Heart right ventricle (tissue), 16 donors: ENCODE measurements at regions not wholly inside any gene's neighbourhood (a gene's known extent, or its start where the extent isn't known, plus 50 kb on each side); places are given as distances from the start of the nearest gene placed in this dataset.

ENCODE experiments used
- ATAC-seq, 8 donors: fragments of 200-7000 bp; cut with Tn5 transposase; one replicate each; pipeline ENCODE4 v1.9.1; 2020; ENCODE audit warnings: mild to moderate bottlenecking in 8 of 8, moderate library complexity in 8 of 8, moderate number of reproducible peaks in 1 of 8
- DNase-seq, 2 donors: peaks; one replicate each; pipeline ENCODE4 v3.0.0-alpha.2; 2020
- H3K27ac ChIP-seq, 10 donors: fragments of 200-600 bp; sonication (generic) in 2 of 10; one replicate each; pipeline versions ENCODE4 v1.5.0 to v1.8.0; 2020 to 2022; ENCODE audit warnings: mild to moderate bottlenecking in 3 of 10
- H3K27me3 ChIP-seq, 7 donors: fragments of 200-600 bp; one replicate each; pipeline ENCODE4 v1.8.0; 2021 to 2022; ENCODE audit warnings: mild to moderate bottlenecking in 2 of 7
- H3K36me3 ChIP-seq, 9 donors: fragments of 200-600 bp; sonication (generic) in 1 of 9; one replicate each; pipeline versions ENCODE4 v1.5.0 to v1.8.0; 2020 to 2022; ENCODE audit warnings: mild to moderate bottlenecking in 2 of 9
- H3K4me1 ChIP-seq, 9 donors: fragments of 200-600 bp; sonication (generic) in 1 of 9; one replicate each; pipeline versions ENCODE4 v1.5.0 to v1.8.0; 2020 to 2022; ENCODE audit warnings: mild to moderate bottlenecking in 4 of 9
- H3K4me3 ChIP-seq, 10 donors: fragments of 200-600 bp; sonication (generic) in 2 of 10; one replicate each; pipeline versions ENCODE4 v1.5.0 to v1.8.0; 2020 to 2022; ENCODE audit warnings: mild to moderate bottlenecking in 7 of 10, moderate library complexity in 2 of 10
- H3K9me3 ChIP-seq, 11 donors: fragments of 200-600 bp in 10 of 11; sonication (generic) in 2 of 11; one replicate each; pipeline versions ENCODE4 v1.5.0 to v1.8.0; 2013 to 2022; ENCODE audit warnings: mild to moderate bottlenecking in 2 of 11, control low read depth in 1 of 11, moderate library complexity in 1 of 11
- CTCF ChIP-seq, 9 donors: fragments of 200-600 bp; sonication (generic) in 2 of 9; IDR thresholded peaks; one replicate each; pipeline versions ENCODE4 v1.5.0 to v1.8.0; 2021 to 2022; ENCODE audit warnings: antibody characterized with exemption in 9 of 9, mild to moderate bottlenecking in 5 of 9, moderate library complexity in 1 of 9
- WGBS, 2 donors: extraction: QIAGEN DNeasy Blood & Tissue Kit; methylation state at CpG; one replicate each; pipeline ENCODE4 v1.1.7; 2013; ENCODE audit warnings: inconsistent platforms in 1 of 2; 5-methylcytosine and 5-hydroxymethylcytosine counted together
- intact Hi-C, 10 donors: fragments of 100-400 bp; cut with DNase I; formaldehyde crosslinking; loops; one replicate each; pipeline versions ENCODE4 v1.11.1 to v1.14.2; 2022
- donor health status: Arrhythmogenic right ventricular cardiomyopathy.
- donor health status: ischemic (EF 13 %, LVEDD 7.1; RV severe dilation, severe dysfunction).
- donor health status: healthy with polysubstance abuse.
- donor health status: DM: no; HTN: yes; CAD: no.
- donor health status: DM: no; HTN: no; CAD: no.
- donor health status: ischemic (EF 25% LVEDD 6.9; RV normal size, moderate dysfunction).
- donor health status: ischemic (EF 25% LVEDD 5.7; RV mildly dilated, moderate dysfunction).
- donor health status: healthy.
- donor health status: DM: yes; HTN: yes; CAD: no.
- donor health status: Ischemic cardiomyopathy.
- donor health status: ischemic (EF 35%, LVEDD 5.7; RV mildly dilated, moderate dysfunction).
- donor health status: nonischemic (EF 11% LVEDD 7.7; RV severe dilation, severe dysfunction).
- donor health status: DM: yes; HTN: yes; CAD: no.
- donor health status: PGD.
- donor health status: ischemic (EF 29% LVEDD 5.4; RV normal size, mild dysfunction).
- donor health status: nonischemic (EF 23%, LVEDD 6.1; RV moderate dilation, normal function).

GRCh38 chr15:29566914-29567313, 255.4 kb downstream of the TJP1 start:
- peaks cover 15 to 80% (median 50%) of the 10 kb centered on the region in 7 donors for H3K27me3 ChIP-seq
- DNase-seq (no peak), ATAC-seq (no peak)
- H3K9me3 ChIP-seq, result peaks cover 0 to 13% (median 0%) of the 10 kb centered on the region in 11 donors
- H3K27ac ChIP-seq, result no peak overlapping the region
- WGBS, 2 donors, result 75 to 84% methylated on average over 3 of the region's 3 CpGs
- no peak for TF ChIP-seq CTCF (IDR thresholded peaks at IDR 0.05)
- H3K4me3 ChIP-seq, result no peak overlapping the region
- intact Hi-C loops, result no loop called here
- no peaks in the 10 kb centered on the region for H3K36me3 ChIP-seq
- H3K4me1 ChIP-seq, result peaks cover 0 to 22% (median 9%) of the 10 kb centered on the region in 9 donors

GRCh38 chr15:29563112-29563511, 259.2 kb downstream of the TJP1 start:
- intact Hi-C loops, result loop anchor here in 1 of 10 donors (5.0 kb wide), 1 partner anchor 291 kb away; no protein-coding TSS in a partner anchor
- Histone ChIP-seq H3K9me3 (peaks cover 0 to 13% (median 0%) of the 10 kb centered on the region in 11 donors), H3K27me3 (peaks cover 4 to 68% (median 31%) of the 10 kb centered on the region in 7 donors), H3K4me1 (no peaks in the 10 kb centered on the region), H3K4me3 (no peak overlapping the region), H3K27ac (no peak overlapping the region), H3K36me3 (no peaks in the 10 kb centered on the region)
- DNase-seq (no peak), ATAC-seq (no peak)
- TF ChIP-seq CTCF (IDR thresholded peaks at IDR 0.05), result no peak

GRCh38 chr15:29560896-29561295, 261.4 kb downstream of the TJP1 start:
- intact Hi-C loops, result loop anchor here in 1 of 10 donors (5.0 kb wide), 1 partner anchor 289 kb away; no protein-coding TSS in a partner anchor
- DNase-seq (no peak), ATAC-seq (no peak)
- Histone ChIP-seq H3K27me3 (peaks cover 0 to 48% (median 15%) of the 10 kb centered on the region in 7 donors), H3K36me3 (no peaks in the 10 kb centered on the region), H3K9me3 (peaks cover 0 to 13% (median 0%) of the 10 kb centered on the region in 11 donors), H3K27ac (no peak overlapping the region), H3K4me1 (no peaks in the 10 kb centered on the region), H3K4me3 (no peak overlapping the region)
- WGBS, 2 donors, result 76 to 91% methylated on average over 2 of the region's 2 CpGs
- TF ChIP-seq CTCF (IDR thresholded peaks at IDR 0.05), result no peak

GRCh38 chr15:29558261-29558660, 264.0 kb downstream of the TJP1 start:
- no peak overlapping the region for H3K27ac ChIP-seq
- H3K4me1 ChIP-seq, result no peaks in the 10 kb centered on the region
- peaks cover 0 to 13% (median 0%) of the 10 kb centered on the region in 11 donors for H3K9me3 ChIP-seq
- WGBS, 2 donors, result 92 to 93% methylated on average over 9 of the region's 9 CpGs
- no peaks in the 10 kb centered on the region for H3K36me3 ChIP-seq
- peaks cover 0 to 25% (median 6%) of the 10 kb centered on the region in 7 donors for H3K27me3 ChIP-seq
- TF ChIP-seq CTCF (IDR thresholded peaks at IDR 0.05), result no peak
- DNase-seq (no peak), ATAC-seq (no peak)
- intact Hi-C loops, result no loop called here
- H3K4me3 ChIP-seq, result no peak overlapping the region
